ENCODE measurements at regions not wholly inside any gene's neighbourhood (a gene's known extent, or its start where the extent isn't known, plus 50 kb on each side); places are given as distances from the start of the nearest gene placed in this dataset.
"Not testable (repeated sequence)": the region's sequence is repeated elsewhere in the genome, so short reads cannot be mapped to it uniquely, and the experiment has no call there.

GRCh38 chr9:34809504-34810186, 99.7 kb upstream of the CCL21 start:
- in situ Hi-C loops (cut with HindIII; ENCODE audit: low pct_unique_long_range_greater_than_20kb, low sequenced_read_pairs), result no loop called here
- DNase-seq (ENCODE audit: low read depth), result no peak

- in situ Hi-C loops (cut with HindIII; ENCODE audit: low pct_unique_long_range_greater_than_20kb, low sequenced_read_pairs), result no loop called here
- DNase-seq (ENCODE audit: low read depth), result no peak
Observed at GRCh38 chr9:34802916-34803315, 93.0 kb upstream of the CCL21 start.

DNA sequence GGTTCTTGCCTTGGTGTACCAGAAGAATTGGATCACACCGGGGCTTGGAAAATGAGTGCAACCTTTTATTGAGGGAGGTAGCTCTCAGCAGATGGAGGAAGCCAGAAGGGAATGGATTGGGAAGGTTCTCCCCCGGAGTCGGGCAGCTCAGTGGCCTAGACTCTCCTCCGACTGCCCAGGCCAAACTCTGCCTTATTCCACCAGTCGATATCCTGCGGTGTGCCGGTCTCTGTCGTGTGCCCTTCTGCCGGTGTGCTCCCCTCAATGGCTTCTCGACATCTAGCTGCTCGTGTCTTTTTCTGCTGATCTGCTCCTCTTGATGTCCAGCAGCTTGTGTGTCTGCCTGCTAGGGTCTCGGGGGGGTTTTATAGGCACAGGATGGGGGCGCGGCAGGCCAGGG, 87.4 kb upstream of the CCL21 start:
- in situ Hi-C loops (cut with HindIII; ENCODE audit: low pct_unique_long_range_greater_than_20kb, low sequenced_read_pairs), result no loop called here
- no peak for DNase-seq (ENCODE audit: low read depth)

DNA sequence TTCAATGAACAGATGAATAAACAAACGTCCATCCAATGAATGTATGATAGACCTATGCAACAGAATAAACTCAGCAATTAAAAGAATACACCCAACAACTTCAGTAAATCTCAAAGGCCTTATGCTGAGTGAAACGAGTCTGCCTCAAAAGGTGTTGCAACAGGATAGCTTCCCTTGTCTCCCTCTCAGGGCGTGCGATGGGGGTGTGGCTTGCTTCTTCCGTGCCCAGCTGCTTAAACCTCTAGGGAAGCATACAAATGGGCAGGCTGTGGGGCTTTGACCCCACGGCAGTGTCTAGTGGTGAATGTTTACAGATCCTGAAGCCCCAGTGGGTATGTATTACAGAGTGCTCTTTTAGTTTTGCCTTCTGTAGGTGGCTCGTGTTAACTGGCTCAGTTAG, 87.0 kb upstream of the CCL21 start:
- DNase-seq (ENCODE audit: low read depth), result no peak
- in situ Hi-C loops (cut with HindIII; ENCODE audit: low pct_unique_long_range_greater_than_20kb, low sequenced_read_pairs), result no loop called here

DNA sequence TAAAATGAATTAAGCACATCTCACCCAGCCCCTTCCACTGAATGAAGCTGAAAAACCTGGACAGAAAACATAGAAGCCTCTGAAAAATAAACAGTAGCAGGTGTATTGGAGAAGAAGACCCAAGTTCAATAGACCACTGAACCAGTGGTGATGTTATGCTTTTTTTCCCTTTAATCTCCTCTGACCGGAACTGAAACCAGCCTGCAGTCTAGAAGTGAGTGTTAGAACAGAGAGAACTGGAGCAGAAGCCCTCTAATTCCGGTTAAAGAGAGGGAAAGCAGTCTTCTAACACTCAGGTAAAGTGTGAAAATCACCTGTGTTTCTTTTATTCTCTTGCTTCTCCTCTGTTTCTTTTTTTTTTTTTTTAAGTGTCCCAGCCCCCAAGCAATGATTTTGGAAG, 83.5 kb upstream of the CCL21 start:
- in situ Hi-C loops (cut with HindIII; ENCODE audit: low pct_unique_long_range_greater_than_20kb, low sequenced_read_pairs), result no loop called here
- DNase-seq (ENCODE audit: low read depth), result no peak

DNA sequence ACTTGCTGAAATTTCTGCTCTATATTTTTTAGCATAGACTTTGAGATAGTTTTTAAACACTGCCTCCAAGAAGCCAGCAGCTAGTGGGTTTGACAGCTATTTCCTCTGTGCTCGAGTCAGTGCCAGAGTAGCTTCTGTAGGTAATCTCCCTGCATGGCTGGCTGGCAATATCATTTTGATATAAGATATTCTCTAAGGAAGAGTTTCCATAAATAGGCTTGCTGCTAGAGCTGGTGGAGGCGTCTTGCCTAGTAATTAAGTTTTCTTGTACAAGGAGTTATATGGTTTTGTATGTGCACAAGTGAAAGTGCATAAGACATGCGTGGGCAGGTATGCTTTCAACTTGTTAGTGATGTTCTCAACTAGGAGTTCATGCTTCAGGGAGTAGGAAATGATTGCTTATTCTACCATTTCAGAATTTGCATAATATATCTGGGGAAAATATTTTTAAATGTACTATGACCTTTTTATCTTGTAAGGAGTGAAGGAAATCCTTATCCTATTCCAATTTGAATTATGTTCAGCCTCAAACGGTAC, 74.1 kb upstream of the CCL21 start:
- in situ Hi-C loops (cut with HindIII; ENCODE audit: low pct_unique_long_range_greater_than_20kb, low sequenced_read_pairs), result no loop called here
- no peak for DNase-seq (ENCODE audit: low read depth)

- DNase-seq (ENCODE audit: low read depth), result no peak
- in situ Hi-C loops (cut with HindIII; ENCODE audit: low pct_unique_long_range_greater_than_20kb, low sequenced_read_pairs), result no loop called here
Observed at GRCh38 chr9:34782372-34782771, 72.4 kb upstream of the CCL21 start.

GRCh38 chr9:34777666-34778065, 67.7 kb upstream of the CCL21 start:
- in situ Hi-C loops (cut with HindIII; ENCODE audit: low pct_unique_long_range_greater_than_20kb, low sequenced_read_pairs), result no loop called here
- DNase-seq (ENCODE audit: low read depth), result no peak

- DNase-seq (ENCODE audit: low read depth), result no peak
- in situ Hi-C loops (cut with HindIII; ENCODE audit: low pct_unique_long_range_greater_than_20kb, low sequenced_read_pairs), result no loop called here
Observed at GRCh38 chr9:34773955-34774354, 64.0 kb upstream of the CCL21 start.

GRCh38 chr9:34773306-34773910, 63.5 kb upstream of the CCL21 start:
- no peak for DNase-seq (ENCODE audit: low read depth)
- in situ Hi-C loops (cut with HindIII; ENCODE audit: low pct_unique_long_range_greater_than_20kb, low sequenced_read_pairs), result no loop called here

DNA sequence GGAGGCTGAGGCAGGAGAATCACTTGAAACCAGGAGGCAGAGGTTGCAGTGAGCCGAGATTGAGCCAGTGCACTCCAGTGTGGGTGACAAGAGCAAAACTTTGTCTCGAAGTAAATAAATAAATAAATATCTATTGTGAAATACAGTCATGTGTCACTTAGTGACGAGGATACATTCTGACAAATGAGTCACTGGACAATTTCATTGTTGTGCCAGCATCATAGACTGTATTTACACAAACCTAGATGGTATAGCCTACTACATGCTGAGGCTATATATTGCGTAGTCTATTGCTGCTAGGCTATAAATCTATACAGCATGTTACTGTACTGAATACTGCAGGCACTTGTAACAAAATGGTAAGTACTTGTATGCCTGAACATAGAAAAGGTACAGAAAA, 61.1 kb upstream of the CCL21 start:
- no peak for DNase-seq (ENCODE audit: low read depth)
- in situ Hi-C loops (cut with HindIII; ENCODE audit: low pct_unique_long_range_greater_than_20kb, low sequenced_read_pairs), result no loop called here

DNA sequence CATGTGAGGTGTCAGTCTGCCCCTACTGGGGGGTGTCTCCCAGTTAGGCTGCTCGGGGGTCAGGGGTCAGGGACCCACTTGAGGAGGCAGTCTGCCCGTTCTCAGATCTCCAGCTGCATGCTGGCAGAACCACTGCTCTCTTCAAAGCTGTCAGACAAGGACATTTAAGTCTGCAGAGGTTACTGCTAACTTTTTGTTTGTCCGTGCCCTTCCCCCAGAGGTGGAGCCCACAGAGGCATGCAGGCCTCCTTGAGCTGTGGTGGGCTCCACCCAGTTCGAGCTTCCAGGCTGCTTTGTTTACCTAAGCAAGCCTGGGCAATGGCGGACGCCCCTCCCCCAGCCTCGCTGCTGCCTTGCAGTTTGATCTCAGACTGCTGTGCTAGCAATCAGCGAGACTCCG, 57.2 kb upstream of the CCL21 start:
- in situ Hi-C loops (cut with HindIII; ENCODE audit: low pct_unique_long_range_greater_than_20kb, low sequenced_read_pairs); DNase-seq (ENCODE audit: low read depth): not testable (repeated sequence)

DNA sequence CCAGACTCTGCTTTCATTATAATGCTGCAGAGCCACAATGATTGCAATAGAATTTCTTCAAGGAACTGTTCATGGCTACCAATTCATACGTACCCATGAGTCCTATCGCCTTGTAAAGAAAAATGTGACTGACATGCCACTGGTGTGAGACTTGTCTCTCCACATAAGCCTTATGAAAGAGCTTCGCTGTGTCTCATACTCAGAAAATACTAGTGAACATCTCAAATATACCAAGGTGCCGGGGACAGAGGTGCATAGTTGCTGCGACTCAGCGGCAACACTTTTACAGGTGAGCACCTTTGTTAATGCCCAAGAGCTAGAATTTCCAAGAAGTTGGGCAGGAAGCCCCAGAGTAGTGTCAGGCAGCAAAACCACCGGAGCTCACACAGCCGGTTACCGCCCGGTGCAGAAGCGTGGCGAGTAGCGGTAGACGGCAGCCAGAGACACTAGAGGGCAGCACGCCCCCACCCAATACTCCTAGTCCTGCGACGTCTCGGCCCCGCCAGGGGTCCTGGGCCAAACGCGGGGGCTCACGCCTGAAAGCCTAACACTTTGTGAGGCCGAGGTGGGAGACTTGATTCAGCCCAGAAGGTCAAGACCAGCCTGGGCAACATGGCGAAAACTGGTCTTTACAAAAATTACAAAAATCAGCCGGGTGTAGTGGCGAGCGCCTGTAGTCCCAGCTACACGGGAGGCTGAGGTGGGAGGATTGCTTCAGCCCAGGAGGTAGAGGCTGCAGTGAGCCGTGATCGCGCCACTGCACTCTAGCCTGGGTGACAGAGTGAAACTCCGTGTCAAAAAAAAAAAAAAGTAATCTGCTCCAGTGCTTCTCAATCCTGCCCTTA, 50.5 kb upstream of the CCL21 start:
- peak; percentile 7 for DNase-seq (ENCODE audit: low read depth)
- in situ Hi-C loops (cut with HindIII; ENCODE audit: low pct_unique_long_range_greater_than_20kb, low sequenced_read_pairs), result not testable (repeated sequence)

All from Caki2 (cell line).